H1 (cell line): ENCODE measurements at regions not wholly inside any gene's neighbourhood (a gene's known extent, or its start where the extent isn't known, plus 50 kb on each side); places are given as distances from the start of the nearest gene placed in this dataset.

Experiments used
- BRCA1 ChIP-seq: IDR thresholded peaks from 2 replicates; pipeline ENCODE4 v1.6.1; 2012; ENCODE audit warnings: low read depth, low read length, improper control_type of control experiment
- NRF1 ChIP-seq: IDR thresholded peaks from 2 replicates; pipeline ENCODE4 v1.6.1; 2011; ENCODE audit warnings: mild to moderate bottlenecking, low read depth, low read length, improper control_type of control experiment
- RNF2 ChIP-seq: fragments of 200-900, 300-1000 bp; sonication (generic); IDR thresholded peaks from 2 replicates; pipeline ENCODE4 v1.7.1; 2016; ENCODE audit warnings: borderline replicate concordance, low read depth, mild to moderate bottlenecking, antibody characterized with exemption, low read length; ENCODE audit not compliant: poor library complexity, severe bottlenecking; ENCODE audit errors: missing control alignments

DNA sequence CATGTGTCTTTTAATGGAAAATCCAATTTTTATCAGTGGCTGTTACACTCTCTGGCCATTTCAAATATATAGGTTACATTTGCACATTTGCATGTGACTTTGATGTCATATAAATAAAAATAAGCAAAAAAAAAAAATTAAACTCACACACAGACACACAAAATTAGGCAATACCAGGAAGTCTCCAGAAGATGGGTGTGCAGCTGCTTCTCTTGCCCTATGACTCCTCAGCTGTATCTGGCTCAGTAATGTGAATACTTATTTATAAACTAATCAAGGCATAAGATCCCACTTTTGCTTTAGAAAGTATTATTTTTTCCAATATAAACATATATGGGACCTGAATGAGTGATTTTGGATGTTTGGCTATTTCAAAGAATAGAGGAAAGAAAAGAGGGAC is 461.1 kb downstream of the LRIG3 start (continued):
- TF ChIP-seq NRF1 = no peak
- no peak for TF ChIP-seq BRCA1
- TF ChIP-seq RNF2 = no peak
